Fibroblast of skin of right biceps (primary cell): ENCODE measurements at regions not wholly inside any gene's neighbourhood (a gene's known extent, or its start where the extent isn't known, plus 50 kb on each side); places are given as distances from the start of the nearest gene placed in this dataset.
"Not testable (repeated sequence)": the region's sequence is repeated elsewhere in the genome, so short reads cannot be mapped to it uniquely, and the experiment has no call there.

Experiments
- DNase-seq: peaks from one replicate; pipeline ENCODE4 v3.0.0-alpha.2; 2013

- no peak for DNase-seq
These were observed 86.5 kb upstream of the IFNGR1 start for GRCh38 chr6:137305691-137306090.

GRCh38 chr6:137304020-137304780 lies 85.0 kb upstream of the IFNGR1 start:
- DNase-seq = no peak

GRCh38 chr6:137303441-137303840 lies 84.3 kb upstream of the IFNGR1 start:
- no peak for DNase-seq

GRCh38 chr6:137299681-137300080 lies 80.5 kb upstream of the IFNGR1 start:
- DNase-seq = no peak

- peak; percentile 63 for DNase-seq
These were observed 78.7 kb upstream of the IFNGR1 start for GRCh38 chr6:137297887-137298286.

GRCh38 chr6:137292326-137292725 lies 73.1 kb upstream of the IFNGR1 start:
- not testable (repeated sequence) for DNase-seq

- DNase-seq = peak; percentile 16
These were observed 72.3 kb upstream of the IFNGR1 start for GRCh38 chr6:137291441-137291840.

- no peak for DNase-seq
These were observed 71.5 kb upstream of the IFNGR1 start for GRCh38 chr6:137290601-137291261.

- DNase-seq = no peak
These were observed 67.7 kb upstream of the IFNGR1 start for GRCh38 chr6:137286916-137287315.

GRCh38 chr6:137286368-137286767 lies 67.2 kb upstream of the IFNGR1 start:
- DNase-seq = no peak

- no peak for DNase-seq
These were observed 65.6 kb upstream of the IFNGR1 start for GRCh38 chr6:137284811-137285110.

GRCh38 chr6:137283940-137284810 lies 65.0 kb upstream of the IFNGR1 start:
- peak; percentile 16 for DNase-seq

- DNase-seq = no peak
These were observed 63.9 kb upstream of the IFNGR1 start for GRCh38 chr6:137283080-137283479.

GRCh38 chr6:137282254-137282653 lies 63.1 kb upstream of the IFNGR1 start:
- no peak for DNase-seq

- not testable (repeated sequence) for DNase-seq
These were observed 60.1 kb upstream of the IFNGR1 start for GRCh38 chr6:137279279-137279678.

- peak; percentile 95 for DNase-seq
These were observed 58.9 kb upstream of the IFNGR1 start for GRCh38 chr6:137277971-137278637.

GRCh38 chr6:137272403-137272802 lies 53.2 kb upstream of the IFNGR1 start:
- DNase-seq = no peak

- DNase-seq = peak; percentile 52
These were observed 52.3 kb upstream of the IFNGR1 start for GRCh38 chr6:137271245-137272183.

- no peak for DNase-seq
These were observed 50.6 kb upstream of the IFNGR1 start for GRCh38 chr6:137269803-137270202.

- DNase-seq = no peak
These were observed 50.2 kb upstream of the IFNGR1 start for GRCh38 chr6:137269347-137269746.
